Hepatocyte (in vitro differentiated cells): ENCODE measurements at regions not wholly inside any gene's neighbourhood (a gene's known extent, or its start where the extent isn't known, plus 50 kb on each side); places are given as distances from the start of the nearest gene placed in this dataset.
"Not testable (repeated sequence)": the region's sequence is repeated elsewhere in the genome, so short reads cannot be mapped to it uniquely, and the experiment has no call there.

Experiments
- DNase-seq: peaks from one replicate; pipeline ENCODE4 v3.0.0-alpha.2; 2016; ENCODE audit warnings: low spot score
- H2AFZ ChIP-seq: fragments of 200-600 bp; sonication (generic); 2 replicates; pipeline ENCODE4 v1.6.0; 2016; ENCODE audit warnings: antibody characterized with exemption, mild to moderate bottlenecking
- H3K27ac ChIP-seq: fragments of 200-600 bp; sonication (generic); 2 replicates; pipeline ENCODE4 v1.5.1; 2016; ENCODE audit warnings: mild to moderate bottlenecking
- H3K27me3 ChIP-seq: fragments of 200-600 bp; sonication (generic); 2 replicates; pipeline ENCODE4 v1.6.1; 2016
- H3K36me3 ChIP-seq: fragments of 200-600 bp; sonication (generic); replicated peaks from 2 replicates; pipeline ENCODE4 v1.5.1; 2016; ENCODE audit warnings: low read depth; ENCODE audit not compliant: insufficient read depth
- H3K4me1 ChIP-seq: fragments of 200-600 bp; sonication (generic); 2 replicates; pipeline ENCODE4 v1.5.1; 2016; ENCODE audit warnings: mild to moderate bottlenecking, moderate library complexity; ENCODE audit not compliant: insufficient read depth
- H3K4me2 ChIP-seq: fragments of 200-600 bp; sonication (generic); 2 replicates; pipeline ENCODE4 v1.6.0; 2016
- H3K4me3 ChIP-seq: fragments of 200-600 bp; sonication (generic); 2 replicates; pipeline ENCODE4 v1.5.1; 2016; ENCODE audit warnings: mild to moderate bottlenecking
- H3K79me2 ChIP-seq: fragments of 200-600 bp; sonication (generic); 2 replicates; pipeline ENCODE4 v1.6.0; 2017; ENCODE audit warnings: mild to moderate bottlenecking
- H3K9me2 ChIP-seq: fragments of 200-600 bp; sonication (generic); replicated peaks from 2 replicates; pipeline ENCODE4 v1.6.0; 2017; ENCODE audit warnings: mild to moderate bottlenecking; ENCODE audit not compliant: insufficient read depth
- H3K9me3 ChIP-seq: fragments of 200-600 bp; sonication (generic); 2 replicates; pipeline ENCODE4 v1.5.1; 2016; ENCODE audit warnings: low read depth, mild to moderate bottlenecking
- H4K20me1 ChIP-seq: fragments of 200-600 bp; sonication (generic); 2 replicates; pipeline ENCODE4 v1.6.0; 2016; ENCODE audit warnings: mild to moderate bottlenecking; ENCODE audit not compliant: insufficient read depth, poor library complexity, severe bottlenecking
- EZH2 ChIP-seq: fragments of 200-600 bp; sonication (generic); IDR thresholded peaks from 2 replicates; pipeline ENCODE4 v1.6.1; 2016; ENCODE audit warnings: antibody characterized with exemption, mild to moderate bottlenecking, borderline replicate concordance
- EZH2phosphoT487 ChIP-seq: fragments of 200-600 bp; sonication (generic); IDR thresholded peaks from one replicate; pipeline ENCODE4 v1.6.1; 2018; ENCODE audit warnings: antibody characterized with exemption, mild to moderate bottlenecking, low read depth, moderate library complexity; ENCODE audit not compliant: unreplicated experiment, severe bottlenecking
- WGBS: methylation state at CpG from one replicate; pipeline ENCODE4 v1.1.6; 2016; ENCODE audit warnings: low lambda C conversion rate; ENCODE audit errors: missing lambda C conversion rate; 5-methylcytosine and 5-hydroxymethylcytosine counted together
- TF ChIP-seq, protein P1 (sequence below): fragments of 200-600 bp; sonication (generic); IDR thresholded peaks from 2 replicates; pipeline ENCODE4 v1.5.1; 2016; ENCODE audit warnings: antibody characterized with exemption, mild to moderate bottlenecking; ENCODE audit not compliant: poor library complexity

DNA sequence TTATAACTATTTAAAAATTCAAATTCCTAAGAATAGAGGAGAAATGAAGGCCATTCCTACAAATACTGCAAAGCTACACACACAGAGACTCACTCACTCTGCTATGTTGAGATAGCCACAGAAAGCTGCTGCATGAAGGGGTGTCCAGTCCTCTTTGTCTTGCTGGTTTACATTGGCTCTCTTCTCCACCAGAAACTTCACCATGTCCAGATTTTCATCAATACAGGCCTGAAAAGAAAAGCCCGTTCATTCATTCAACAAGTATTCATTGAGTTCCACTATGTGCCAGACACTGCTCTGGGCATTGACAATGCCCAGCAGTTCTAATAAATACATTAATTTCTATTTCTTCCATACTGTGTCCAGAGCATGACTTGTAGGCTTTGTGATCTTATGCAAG, 732.3 kb downstream of the CDY1 start:
- no peak overlapping the region for H2AFZ ChIP-seq
- H3K9me2 ChIP-seq = no peaks in the 10 kb centered on the region
- H3K36me3 ChIP-seq = no peaks in the 10 kb centered on the region
- no peak overlapping the region for H3K4me2 ChIP-seq
- no peaks in the 10 kb centered on the region for H3K27me3 ChIP-seq
- H3K79me2 ChIP-seq = no peaks in the 10 kb centered on the region
- H3K4me3 ChIP-seq = no peak overlapping the region
- no peak overlapping the region for H3K27ac ChIP-seq
- WGBS = no CpG with 5 or more reads among the region's 1 CpG
- no peaks in the 10 kb centered on the region for H3K4me1 ChIP-seq
- DNase-seq = no peak
- TF ChIP-seq EZH2 = no peak
- no peak for TF ChIP-seq EZH2phosphoT487
- TF ChIP-seq, protein P1, sequence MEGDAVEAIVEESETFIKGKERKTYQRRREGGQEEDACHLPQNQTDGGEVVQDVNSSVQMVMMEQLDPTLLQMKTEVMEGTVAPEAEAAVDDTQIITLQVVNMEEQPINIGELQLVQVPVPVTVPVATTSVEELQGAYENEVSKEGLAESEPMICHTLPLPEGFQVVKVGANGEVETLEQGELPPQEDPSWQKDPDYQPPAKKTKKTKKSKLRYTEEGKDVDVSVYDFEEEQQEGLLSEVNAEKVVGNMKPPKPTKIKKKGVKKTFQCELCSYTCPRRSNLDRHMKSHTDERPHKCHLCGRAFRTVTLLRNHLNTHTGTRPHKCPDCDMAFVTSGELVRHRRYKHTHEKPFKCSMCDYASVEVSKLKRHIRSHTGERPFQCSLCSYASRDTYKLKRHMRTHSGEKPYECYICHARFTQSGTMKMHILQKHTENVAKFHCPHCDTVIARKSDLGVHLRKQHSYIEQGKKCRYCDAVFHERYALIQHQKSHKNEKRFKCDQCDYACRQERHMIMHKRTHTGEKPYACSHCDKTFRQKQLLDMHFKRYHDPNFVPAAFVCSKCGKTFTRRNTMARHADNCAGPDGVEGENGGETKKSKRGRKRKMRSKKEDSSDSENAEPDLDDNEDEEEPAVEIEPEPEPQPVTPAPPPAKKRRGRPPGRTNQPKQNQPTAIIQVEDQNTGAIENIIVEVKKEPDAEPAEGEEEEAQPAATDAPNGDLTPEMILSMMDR = no peak
- H3K9me3 ChIP-seq = no peaks in the 10 kb centered on the region
- no peaks in the 10 kb centered on the region for H4K20me1 ChIP-seq

DNA sequence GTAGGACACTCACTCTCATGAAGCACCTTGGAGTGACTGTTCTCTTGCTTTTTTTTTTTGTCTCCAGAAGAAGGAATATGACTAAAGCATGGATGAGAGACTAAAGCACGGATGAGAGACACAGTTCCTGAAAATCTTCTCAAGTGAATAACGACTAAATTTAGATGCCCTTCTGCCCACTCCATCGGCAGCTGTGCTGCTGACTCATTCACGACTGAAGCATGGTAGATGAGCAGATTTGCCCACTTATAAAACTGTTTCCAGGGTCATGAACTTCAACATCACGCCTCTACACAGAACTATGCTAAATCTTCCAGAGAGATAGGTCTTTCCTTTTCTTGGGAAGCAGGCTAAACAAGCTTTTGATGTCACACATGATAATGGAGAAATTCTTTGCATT, 738.0 kb downstream of the CDY1 start:
- H3K4me2 ChIP-seq, H2AFZ ChIP-seq, H3K79me2 ChIP-seq, H3K27me3 ChIP-seq, H3K4me3 ChIP-seq, H4K20me1 ChIP-seq, H3K27ac ChIP-seq, H3K9me3 ChIP-seq, H3K9me2 ChIP-seq, H3K4me1 ChIP-seq, H3K36me3 ChIP-seq, DNase-seq: not testable (repeated sequence)
- no CpG with 5 or more reads among the region's 5 CpGs for WGBS

DNA sequence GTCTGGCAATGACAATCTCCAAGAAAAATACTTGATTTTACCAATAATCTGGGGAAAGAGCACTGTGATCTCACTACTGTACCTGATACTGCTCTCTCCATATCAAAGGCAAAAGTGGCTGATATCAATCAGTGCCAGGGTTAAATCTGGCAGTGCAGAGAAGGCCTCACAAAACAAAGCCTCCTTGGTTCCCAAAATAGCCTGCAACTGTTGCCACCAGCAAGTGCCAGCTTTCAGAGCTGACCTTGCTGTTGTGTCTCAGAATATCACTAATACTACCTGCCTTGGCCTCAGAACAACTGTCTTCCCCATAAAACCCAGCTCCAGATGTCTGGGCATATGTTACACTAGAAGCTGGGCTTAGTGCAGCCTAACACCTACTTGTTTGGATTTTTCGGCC, 738.6 kb downstream of the CDY1 start:
- not testable (repeated sequence) for H3K9me3 ChIP-seq, H3K79me2 ChIP-seq, H3K27me3 ChIP-seq, DNase-seq, H3K4me3 ChIP-seq, H4K20me1 ChIP-seq, H2AFZ ChIP-seq, H3K4me2 ChIP-seq, H3K4me1 ChIP-seq, H3K9me2 ChIP-seq, H3K36me3 ChIP-seq, H3K27ac ChIP-seq
- WGBS = no CpG with 5 or more reads among the region's 1 CpG

DNA sequence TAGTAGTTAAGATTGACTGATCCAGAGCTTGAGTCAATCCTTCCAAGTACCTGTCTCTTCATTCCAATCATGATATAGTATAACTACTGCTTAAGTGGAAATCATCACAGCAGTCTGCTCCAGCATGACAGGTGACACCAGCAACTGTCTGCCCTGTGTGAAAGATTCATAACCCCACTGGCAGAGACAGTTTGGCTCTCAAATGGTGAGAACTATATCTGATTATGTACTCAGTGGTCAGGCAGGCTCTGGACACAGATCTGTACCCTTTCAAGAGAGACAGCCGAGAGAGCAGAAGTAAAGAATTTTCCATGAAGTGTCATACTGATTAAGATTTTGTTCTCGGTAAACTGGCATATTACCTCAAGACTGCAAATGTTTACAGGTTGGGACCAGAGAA, 741.5 kb downstream of the CDY1 start:
- not testable (repeated sequence) for H3K27me3 ChIP-seq, H3K4me3 ChIP-seq, DNase-seq, H3K9me2 ChIP-seq, H3K9me3 ChIP-seq, H3K36me3 ChIP-seq, H3K27ac ChIP-seq, H3K4me1 ChIP-seq, H4K20me1 ChIP-seq, H2AFZ ChIP-seq, H3K4me2 ChIP-seq, H3K79me2 ChIP-seq
- WGBS = no CpG with 5 or more reads among the region's 2 CpGs

DNA sequence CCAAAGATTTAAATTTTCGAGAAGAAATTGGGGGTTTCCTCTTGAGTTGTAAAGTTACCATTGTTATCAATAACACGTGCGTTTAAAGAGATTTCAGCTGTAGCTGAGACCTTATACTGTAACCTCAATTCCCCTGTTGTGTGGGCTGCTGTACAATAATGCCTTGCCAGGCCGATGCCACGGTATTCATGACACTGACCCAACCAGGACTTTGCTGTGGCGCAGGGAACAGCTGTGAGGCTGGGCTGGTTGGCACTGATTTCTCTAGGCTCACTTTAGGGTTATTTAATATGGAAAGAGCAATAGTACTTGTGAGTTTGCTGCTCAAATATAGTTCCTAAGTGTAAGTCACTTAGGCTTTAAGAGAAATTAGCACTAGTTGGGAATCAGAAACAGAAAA, 744.2 kb downstream of the CDY1 start:
- H3K36me3 ChIP-seq = not testable (repeated sequence)
- no CpG with 5 or more reads among the region's 6 CpGs for WGBS

DNA sequence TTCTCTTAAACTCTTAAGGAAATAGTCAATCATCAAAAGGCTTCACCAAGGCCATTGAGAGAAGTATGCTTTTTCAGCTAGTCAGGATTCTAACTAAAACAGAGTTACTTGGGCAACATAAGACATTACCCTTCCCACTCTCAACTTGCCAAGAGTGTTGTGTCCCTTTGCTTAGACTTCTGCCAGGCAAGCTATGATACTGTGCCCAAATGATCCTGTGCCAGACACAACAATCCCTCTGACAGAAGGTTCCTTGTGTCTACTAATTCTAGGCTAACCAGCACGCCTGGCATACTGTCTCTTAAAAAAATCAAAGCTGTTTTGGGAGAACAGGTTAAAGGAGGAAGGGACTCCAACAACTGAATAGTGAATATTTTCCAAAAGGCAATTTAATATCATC, 750.6 kb downstream of the CDY1 start:
- H3K27ac ChIP-seq, H3K4me3 ChIP-seq, H4K20me1 ChIP-seq, H3K79me2 ChIP-seq, DNase-seq, H3K9me2 ChIP-seq, H3K36me3 ChIP-seq, H3K27me3 ChIP-seq, H3K4me2 ChIP-seq, H2AFZ ChIP-seq, H3K9me3 ChIP-seq, H3K4me1 ChIP-seq: not testable (repeated sequence)
- WGBS = no CpG with 5 or more reads among the region's 1 CpG

More for the DNA sequence above, 744.2 kb downstream of the CDY1 start:
- not testable (repeated sequence) for H3K9me3 ChIP-seq, H3K4me1 ChIP-seq, H3K4me3 ChIP-seq, H2AFZ ChIP-seq, H3K27ac ChIP-seq, H3K9me2 ChIP-seq, H3K4me2 ChIP-seq, DNase-seq, H3K79me2 ChIP-seq, H3K27me3 ChIP-seq, H4K20me1 ChIP-seq
